Keratinocyte (primary cell): ENCODE measurements at regions not wholly inside any gene's neighbourhood (a gene's known extent, or its start where the extent isn't known, plus 50 kb on each side); places are given as distances from the start of the nearest gene placed in this dataset.

Experiments
- DNase-seq: peaks from one replicate; pipeline ENCODE4 v3.0.0-alpha.2; 2011; ENCODE audit warnings: low read depth, missing footprints, low spot score
- FAIRE-seq: peaks from 2 replicates; lab custom pipeline; 2011; peaks lifted over from hg19 to GRCh38; lab: Jason Lieb, UNC
- H2AFZ ChIP-seq: 2 replicates; pipeline ENCODE4 v1.6.0; 2012; ENCODE audit warnings: low read length, control low read depth, inconsistent platforms; ENCODE audit not compliant: control insufficient read depth
- H3K27ac ChIP-seq: 2 replicates; pipeline ENCODE4 v1.5.1; 2011; ENCODE audit warnings: low read length; ENCODE audit not compliant: control insufficient read depth, insufficient read depth
- H3K27me3 ChIP-seq: 3 replicates; pipeline ENCODE4 v1.6.0; 2011; ENCODE audit warnings: low read length; ENCODE audit not compliant: control insufficient read depth, insufficient read depth; ENCODE audit errors: extremely low read depth
- H3K36me3 ChIP-seq, 2 experiments: 2 replicates in 1 of 2; 3 replicates in 1 of 2; pipeline ENCODE4 v1.5.1; 2011; ENCODE audit warnings: low read length in 2 of 2, mild to moderate bottlenecking in 1 of 2; ENCODE audit not compliant: control insufficient read depth in 2 of 2, insufficient read depth in 2 of 2; ENCODE audit errors: extremely low read depth in 1 of 2
- H3K4me1 ChIP-seq: 3 replicates; pipeline ENCODE4 v1.5.1; 2011; ENCODE audit warnings: low read length; ENCODE audit not compliant: control insufficient read depth, insufficient read depth; ENCODE audit errors: extremely low read depth
- H3K4me2 ChIP-seq: 3 replicates; pipeline ENCODE4 v1.6.0; 2011; ENCODE audit warnings: low read depth, low read length; ENCODE audit not compliant: control insufficient read depth, insufficient read depth; ENCODE audit errors: extremely low read depth
- H3K4me3 ChIP-seq, 3 experiments: fragments of 200-600 bp in 1 of 3; sonication (generic) in 1 of 3; 2 replicates in 2 of 3; 3 replicates in 1 of 3; pipeline ENCODE4 v1.5.1; 2011 to 2016; ENCODE audit warnings: low read length in 3 of 3, mild to moderate bottlenecking in 3 of 3, control low read depth in 2 of 3, inconsistent platforms in 1 of 3, low read depth in 1 of 3, mixed read lengths in 1 of 3, mixed run types in 1 of 3, moderate library complexity in 1 of 3; ENCODE audit not compliant: control insufficient read depth in 2 of 3, insufficient read depth in 2 of 3; ENCODE audit errors: extremely low read depth in 1 of 3
- H3K79me2 ChIP-seq: 2 replicates; pipeline ENCODE4 v1.6.0; 2012; ENCODE audit warnings: low read length; ENCODE audit not compliant: control insufficient read depth, insufficient read depth
- H3K9ac ChIP-seq: 3 replicates; pipeline ENCODE4 v1.6.0; 2011; ENCODE audit warnings: low read length; ENCODE audit not compliant: control insufficient read depth, insufficient read depth; ENCODE audit errors: extremely low read depth
- H3K9me1 ChIP-seq: 3 replicates; pipeline ENCODE4 v1.6.0; 2011; ENCODE audit warnings: low read length; ENCODE audit not compliant: control insufficient read depth, insufficient read depth; ENCODE audit errors: extremely low read depth
- H3K9me3 ChIP-seq: 2 replicates; pipeline ENCODE4 v1.5.1; 2012; ENCODE audit warnings: low read depth, low read length; ENCODE audit not compliant: control insufficient read depth
- H4K20me1 ChIP-seq: 3 replicates; pipeline ENCODE4 v1.6.0; 2011; ENCODE audit warnings: low read length; ENCODE audit not compliant: control insufficient read depth, insufficient read depth; ENCODE audit errors: extremely low read depth
- CTCF ChIP-seq, 3 experiments: IDR thresholded peaks in 1 of 3; conservative IDR thresholded peaks in 1 of 3; optimal IDR thresholded peaks in 1 of 3; 2 replicates in 2 of 3; 3 replicates in 1 of 3; pipeline versions ENCODE3 to v1.5.1; 2011; ENCODE audit warnings: low read length in 3 of 3, mild to moderate bottlenecking in 3 of 3, moderate library complexity in 2 of 3, control low read depth in 1 of 3, inconsistent platforms in 1 of 3; ENCODE audit not compliant: insufficient read depth in 2 of 3; ENCODE audit errors: extremely low read depth in 1 of 3
- EZH2 ChIP-seq: IDR thresholded peaks from one replicate; pipeline ENCODE4 v1.6.1; 2012; ENCODE audit warnings: inconsistent platforms, mild to moderate bottlenecking, low read length, moderate library complexity
- dilution Hi-C: fragments of 300-500 bp; cut with MboI; formaldehyde crosslinking; loops from one replicate; pipeline ENCODE4 v1.7.0; 2020; ENCODE audit warnings: low sequenced_read_pairs; ENCODE audit not compliant: extremely low pct_ligation_motif_present

GRCh38 chr5:59959330-59959729, 65.8 kb upstream of the PDE4D start:
- no peak overlapping the region for H3K9ac ChIP-seq
- no peak for FAIRE-seq

GRCh38 chr5:59956130-59956783, 62.7 kb upstream of the PDE4D start:
- no peak for DNase-seq

More at GRCh38 chr5:59959330-59959729, 65.8 kb upstream of the PDE4D start:
- no peaks in the 10 kb centered on the region for H3K79me2 ChIP-seq
- H3K4me2 ChIP-seq = no peak overlapping the region
- no peak overlapping the region for H3K4me3 ChIP-seq
- DNase-seq = no peak
- no peaks in the 10 kb centered on the region for H3K9me1 ChIP-seq
- dilution Hi-C loops = no loop called here
- no peak overlapping the region for H2AFZ ChIP-seq
- H3K9me3 ChIP-seq = no peaks in the 10 kb centered on the region
- H3K36me3 ChIP-seq = no peaks in the 10 kb centered on the region
- no peaks in the 10 kb centered on the region for H4K20me1 ChIP-seq
- no peaks in the 10 kb centered on the region for H3K27me3 ChIP-seq
- TF ChIP-seq CTCF (optimal IDR thresholded peaks at IDR 0.05 in 1 of 3, IDR thresholded peaks at IDR 0.05 in 1 of 3, conservative IDR thresholded peaks at IDR 0.05 in 1 of 3; ENCODE audit: extremely low read depth in 1 of 3, insufficient read depth in 2 of 3, low read length in 3 of 3) (no peak), EZH2 (no peak)
- no peak overlapping the region for H3K27ac ChIP-seq
- no peaks in the 10 kb centered on the region for H3K4me1 ChIP-seq

More at GRCh38 chr5:59956130-59956783, 62.7 kb upstream of the PDE4D start:
- no peaks in the 10 kb centered on the region for H3K9me1 ChIP-seq
- no peaks in the 10 kb centered on the region for H4K20me1 ChIP-seq
- H3K9me3 ChIP-seq = no peaks in the 10 kb centered on the region
- H3K4me1 ChIP-seq = no peaks in the 10 kb centered on the region
- no peaks in the 10 kb centered on the region for H3K27me3 ChIP-seq
- no peak overlapping the region for H3K27ac ChIP-seq
- no peak overlapping the region for H3K4me3 ChIP-seq
- H3K4me2 ChIP-seq = no peak overlapping the region
- no peak overlapping the region for H2AFZ ChIP-seq
- H3K36me3 ChIP-seq = no peaks in the 10 kb centered on the region
- no peak for TF ChIP-seq CTCF (optimal IDR thresholded peaks at IDR 0.05 in 1 of 3, IDR thresholded peaks at IDR 0.05 in 1 of 3, conservative IDR thresholded peaks at IDR 0.05 in 1 of 3; ENCODE audit: extremely low read depth in 1 of 3, insufficient read depth in 2 of 3, low read length in 3 of 3)
- no peak for TF ChIP-seq EZH2
- no peaks in the 10 kb centered on the region for H3K79me2 ChIP-seq
- H3K9ac ChIP-seq = no peak overlapping the region
- dilution Hi-C loops = no loop called here
- no peak for FAIRE-seq
